HL-60/S4 (cell line): ENCODE measurements at regions not wholly inside any gene's neighbourhood (a gene's known extent, or its start where the extent isn't known, plus 50 kb on each side); places are given as distances from the start of the nearest gene placed in this dataset.

ENCODE experiments used
- in situ Hi-C: fragments of 300-500 bp; cut with MboI; formaldehyde crosslinking; loops from 2 replicates; pipeline ENCODE4 v1.14.3; 2022; ENCODE audit warnings: low sequenced_read_pairs

GRCh38 chr7:155198901-155199845, 98.5 kb upstream of the INSIG1 start:
- in situ Hi-C loops, result loop anchor here (10.0 kb wide), 2 partner anchors 106 to 146 kb away; no protein-coding TSS in a partner anchor

GRCh38 chr7:155201325-155202087, 96.2 kb upstream of the INSIG1 start:
- in situ Hi-C loops, result no loop called here

DNA sequence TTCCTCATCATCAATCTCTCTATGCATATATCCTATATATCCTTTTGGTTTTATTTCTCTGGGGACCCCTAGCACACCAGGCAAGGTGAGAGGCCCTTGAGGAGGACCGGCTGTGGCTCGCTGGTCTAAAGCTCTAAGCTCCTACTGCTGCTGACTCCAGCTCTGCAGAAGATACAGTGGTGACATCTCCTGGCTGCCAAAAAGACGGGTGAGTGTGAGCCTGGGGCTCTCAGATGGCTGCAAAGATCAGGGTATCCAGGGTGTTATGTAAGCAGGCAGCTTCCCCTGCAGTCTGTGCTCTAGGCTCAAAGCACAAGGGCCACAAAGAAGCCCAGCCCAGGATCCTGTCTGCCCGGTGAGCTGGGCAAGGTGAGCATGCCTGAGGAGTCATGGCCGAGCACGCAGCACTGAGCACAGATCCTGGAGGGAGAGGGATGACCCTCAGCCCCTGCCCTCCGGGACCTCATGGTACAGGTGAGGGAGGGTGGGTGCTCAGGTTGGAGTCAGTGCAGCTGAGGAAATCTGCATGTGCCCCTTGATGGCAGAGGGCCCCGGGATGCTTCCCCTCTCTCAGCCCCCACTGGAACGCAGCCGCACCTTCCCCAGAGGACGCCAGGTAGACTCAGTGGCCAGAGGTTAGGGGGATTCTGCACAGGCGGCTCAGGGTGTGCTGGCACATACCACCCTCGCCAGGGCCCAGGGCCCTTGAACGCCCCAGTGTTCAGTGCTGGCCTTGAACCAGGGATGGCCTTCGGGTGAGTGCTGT, 95.4 kb upstream of the INSIG1 start:
- in situ Hi-C loops, result no loop called here

- in situ Hi-C loops, result no loop called here
These were observed 94.4 kb upstream of the INSIG1 start for GRCh38 chr7:155203059-155203881.

GRCh38 chr7:155203882-155204691, 93.6 kb upstream of the INSIG1 start:
- in situ Hi-C loops, result no loop called here

DNA sequence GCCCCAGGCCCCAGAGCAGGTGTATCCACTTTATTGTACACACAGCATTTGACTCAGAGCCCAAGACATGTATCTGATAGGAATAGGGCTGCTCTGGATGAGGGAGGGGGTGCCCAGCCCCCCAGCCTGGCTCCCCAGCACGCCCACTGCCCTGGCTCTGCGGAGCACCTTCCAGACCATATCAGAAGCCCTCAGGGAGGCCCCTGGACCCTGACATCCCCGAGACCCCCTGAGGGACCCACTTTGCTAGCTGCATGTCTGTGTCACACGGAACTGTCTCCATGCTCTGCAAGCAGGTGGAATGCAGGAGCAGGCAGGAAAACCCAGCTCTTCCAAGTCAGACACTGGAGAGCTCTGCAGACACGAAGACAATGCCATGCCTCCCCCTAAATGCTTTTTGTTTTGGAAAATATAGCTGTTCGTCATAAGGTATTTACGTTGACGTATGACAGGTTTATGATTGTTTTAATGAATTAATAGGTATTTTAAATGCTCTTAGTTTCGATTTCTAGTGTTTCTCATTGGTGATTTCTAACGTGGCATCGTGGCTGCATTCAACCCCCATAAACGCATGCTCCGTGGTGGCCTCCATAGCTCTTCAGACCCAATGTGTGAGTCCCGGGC, 92.8 kb upstream of the INSIG1 start:
- in situ Hi-C loops, result no loop called here

GRCh38 chr7:155205368-155206317, 92.0 kb upstream of the INSIG1 start:
- in situ Hi-C loops, result no loop called here

GRCh38 chr7:155206318-155207020, 91.2 kb upstream of the INSIG1 start:
- in situ Hi-C loops, result no loop called here

- in situ Hi-C loops, result no loop called here
These were observed 90.2 kb upstream of the INSIG1 start for GRCh38 chr7:155207326-155208002.

- in situ Hi-C loops, result no loop called here
These were observed 88.8 kb upstream of the INSIG1 start for GRCh38 chr7:155208681-155209477.

GRCh38 chr7:155209478-155210319, 88.0 kb upstream of the INSIG1 start:
- in situ Hi-C loops, result no loop called here

- in situ Hi-C loops, result no loop called here
These were observed 87.3 kb upstream of the INSIG1 start for GRCh38 chr7:155210356-155210755.

DNA sequence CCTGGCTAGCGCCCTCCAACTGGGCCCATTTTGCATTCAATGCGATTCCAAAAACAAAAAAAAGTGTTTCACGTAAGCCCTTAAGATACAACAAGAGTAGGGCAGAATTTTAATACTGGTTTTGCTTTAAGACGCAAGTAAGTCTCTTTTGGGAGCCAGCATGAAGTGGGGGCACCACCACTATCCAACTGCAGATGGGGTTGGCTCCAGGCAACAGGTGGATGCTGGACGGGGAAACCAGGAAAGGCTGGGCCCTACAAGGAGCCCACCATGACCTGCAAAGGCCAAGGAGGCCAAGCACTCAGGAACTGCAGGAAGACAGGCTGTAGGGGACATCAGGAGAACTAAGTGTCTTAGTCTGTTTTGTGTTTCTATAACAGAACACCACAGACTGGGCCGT, 86.5 kb upstream of the INSIG1 start:
- in situ Hi-C loops, result no loop called here

- in situ Hi-C loops, result no loop called here
These were observed 85.9 kb upstream of the INSIG1 start for GRCh38 chr7:155211761-155212160.
